ENCODE measurements at regions not wholly inside any gene's neighbourhood (a gene's known extent, or its start where the extent isn't known, plus 50 kb on each side); places are given as distances from the start of the nearest gene placed in this dataset.
"Not testable (repeated sequence)": the region's sequence is repeated elsewhere in the genome, so short reads cannot be mapped to it uniquely, and the experiment has no call there.

DNA sequence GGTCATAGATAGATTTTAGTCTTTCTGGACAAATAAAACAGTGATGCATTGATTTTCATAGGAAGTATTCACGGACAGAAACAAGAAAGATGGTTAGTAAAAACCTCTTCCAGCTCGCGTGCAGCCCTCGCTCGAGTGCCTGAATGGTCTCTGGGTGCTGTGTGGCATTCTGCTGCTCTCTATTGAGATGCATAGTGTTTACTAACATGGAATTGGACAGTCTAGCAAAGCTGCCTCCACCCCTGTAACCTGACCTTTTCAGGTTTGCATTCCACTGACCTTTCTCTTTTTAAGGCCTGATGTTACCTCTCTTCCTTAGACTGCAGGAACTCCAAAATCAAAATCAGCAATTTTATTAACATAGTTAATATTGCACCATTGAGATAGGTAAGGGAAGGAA is 643.4 kb downstream of the JRKL start:
- no peak for DNase-seq

DNA sequence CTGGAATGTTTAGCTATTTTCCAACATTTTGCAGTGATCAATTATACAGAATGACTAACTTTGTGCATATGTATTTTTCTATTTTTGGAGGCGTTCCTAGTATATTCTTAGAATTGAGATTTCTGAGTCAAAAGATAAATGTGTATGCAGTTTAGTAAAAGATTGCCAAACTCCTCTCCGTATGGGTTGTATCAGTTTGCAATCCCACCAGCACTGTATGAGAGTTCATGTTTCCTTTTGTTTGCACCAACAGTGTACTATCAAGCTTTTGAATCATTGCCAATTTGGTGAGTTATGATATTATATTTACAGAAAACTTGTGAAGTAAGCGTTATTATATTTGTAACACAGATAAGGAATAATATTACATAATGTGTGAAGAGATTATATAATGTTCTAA is 658.7 kb downstream of the JRKL start:
- no peak for DNase-seq

DNA sequence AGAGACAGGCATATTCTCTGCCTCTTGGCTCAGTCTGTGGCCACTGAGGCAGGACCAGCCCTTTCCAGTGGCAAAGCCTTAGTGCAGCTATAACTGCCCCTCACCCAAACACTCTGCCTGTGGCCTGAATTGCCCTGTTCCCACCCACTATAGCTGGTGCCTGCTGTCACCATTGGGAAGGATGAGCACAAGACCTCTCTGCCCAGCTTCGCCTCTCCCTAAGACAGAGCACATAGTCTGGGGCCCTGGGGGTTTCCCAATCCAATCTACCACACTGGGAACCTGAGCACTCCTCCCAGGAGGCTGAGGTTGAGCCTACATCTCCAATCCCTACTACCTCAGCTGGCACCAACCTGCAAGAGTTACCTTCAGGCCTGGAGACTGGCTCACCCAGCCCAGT is 670.4 kb downstream of the JRKL start:
- DNase-seq: no peak

DNA sequence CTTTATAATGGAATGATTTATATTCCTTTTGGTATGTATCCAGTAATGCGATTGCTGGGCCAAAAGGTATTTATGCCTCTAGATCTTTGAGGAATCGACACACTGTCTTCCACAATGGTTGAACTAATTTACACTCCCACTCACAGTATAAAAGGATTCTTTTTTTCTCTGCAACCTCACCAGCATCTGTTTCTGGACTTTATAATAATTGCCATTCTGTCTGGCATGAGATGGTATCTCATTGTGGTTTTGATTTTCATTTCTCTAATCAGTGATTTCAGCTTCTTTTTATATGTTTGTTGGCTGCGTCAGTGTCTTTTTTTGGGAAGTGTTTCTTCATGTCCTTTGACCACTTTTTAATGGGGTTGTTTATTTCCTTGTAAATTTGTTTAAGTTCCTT is 679.3 kb downstream of the JRKL start:
- no peak for DNase-seq

DNA sequence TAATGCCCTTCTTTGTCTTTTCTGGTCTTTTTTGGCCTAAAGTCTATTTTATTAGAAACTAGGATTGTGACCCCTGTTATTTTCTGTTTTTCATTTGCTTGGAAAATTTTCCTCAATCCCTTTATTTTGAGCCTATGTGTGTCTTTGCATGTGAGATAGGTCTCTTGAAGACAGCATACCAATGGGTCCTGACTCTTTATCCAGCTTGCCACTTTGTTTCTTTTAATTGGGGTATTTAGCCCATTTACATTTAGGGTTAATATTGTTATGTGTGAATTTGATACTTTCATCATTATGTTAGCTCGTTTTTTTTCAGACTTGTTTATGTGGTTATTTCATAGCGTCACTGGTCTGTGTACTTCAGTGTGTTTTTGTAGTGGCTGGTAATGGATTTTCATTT is 682.6 kb downstream of the JRKL start:
- DNase-seq: no peak

DNA sequence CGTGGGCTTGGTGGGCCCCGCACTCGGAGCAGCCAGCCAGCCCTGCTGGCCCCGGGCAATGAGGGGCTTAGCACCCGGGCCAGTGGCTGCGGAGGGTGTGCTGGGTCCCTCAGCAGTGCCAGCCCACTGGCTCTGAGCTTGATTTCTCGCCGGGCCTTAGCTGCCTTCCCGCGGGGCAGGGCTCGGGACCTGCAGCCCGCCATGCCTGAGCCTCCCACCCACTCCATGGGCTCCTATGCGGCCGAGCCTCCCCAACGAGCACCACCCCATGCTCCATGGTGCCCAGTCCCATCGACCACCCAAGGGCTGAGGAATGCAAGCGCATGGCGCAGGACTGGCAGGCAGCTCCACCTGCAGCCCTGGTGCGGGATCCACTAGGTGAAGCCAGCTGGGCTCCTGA is 686.9 kb downstream of the JRKL start:
- not testable (repeated sequence) for DNase-seq

DNA sequence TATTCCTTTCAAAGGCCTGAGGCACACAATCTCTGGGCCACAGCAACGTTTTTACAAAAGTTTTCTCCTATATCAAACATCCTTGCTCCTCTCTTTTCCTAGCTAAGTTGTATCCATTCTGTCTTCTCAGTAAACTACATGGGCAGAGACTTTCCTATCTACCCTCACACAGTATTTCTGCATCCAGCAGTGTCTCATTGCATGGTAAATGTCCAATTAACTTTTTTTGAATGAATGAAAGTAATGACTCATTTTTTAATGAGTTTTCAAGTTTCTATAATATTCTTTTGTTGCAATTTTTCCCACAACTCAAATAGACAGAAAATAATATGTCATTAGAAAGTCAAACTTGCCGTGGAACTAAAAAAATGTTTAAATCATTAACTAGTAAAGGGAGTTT is 688.6 kb downstream of the JRKL start:
- DNase-seq: no peak

DNA sequence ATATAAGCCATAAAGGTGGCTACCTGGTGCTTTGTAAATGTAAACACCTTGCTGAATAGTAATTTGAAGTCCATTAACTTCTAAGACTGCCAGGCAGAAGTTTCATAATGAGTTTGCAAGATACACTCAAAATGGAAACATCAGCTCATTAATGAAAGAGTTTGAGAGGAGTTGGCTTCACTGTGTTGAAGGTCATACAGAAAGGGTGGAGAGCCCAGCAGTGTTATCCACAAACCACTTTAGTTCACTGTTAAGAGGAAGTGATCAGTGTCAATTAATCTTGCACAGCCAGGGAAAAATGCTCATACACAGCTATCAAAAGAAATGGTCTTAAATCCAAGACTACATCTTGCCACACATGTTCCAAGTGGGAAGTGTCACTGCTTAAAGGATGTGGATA is 689.4 kb downstream of the JRKL start:
- DNase-seq: no peak

DNA sequence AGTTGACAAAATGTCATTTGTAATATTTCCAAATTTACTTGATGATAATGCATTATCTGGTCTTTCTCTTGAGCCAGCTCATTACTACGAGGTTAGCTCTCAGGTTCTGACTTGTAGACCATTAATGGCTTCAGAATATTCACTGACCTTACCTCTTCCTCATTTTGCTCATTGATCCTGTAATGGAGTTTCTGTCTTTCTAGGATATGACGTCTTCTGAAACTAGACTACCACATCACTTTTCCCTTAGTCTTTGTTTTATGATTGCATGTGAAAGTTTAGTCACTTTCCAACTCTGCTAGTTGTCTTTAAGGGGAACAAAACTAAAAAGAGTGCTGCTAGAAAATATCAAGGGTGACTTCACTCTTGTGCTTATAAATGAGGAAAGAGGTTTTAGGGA is 697.6 kb downstream of the JRKL start:
- DNase-seq: no peak

DNA sequence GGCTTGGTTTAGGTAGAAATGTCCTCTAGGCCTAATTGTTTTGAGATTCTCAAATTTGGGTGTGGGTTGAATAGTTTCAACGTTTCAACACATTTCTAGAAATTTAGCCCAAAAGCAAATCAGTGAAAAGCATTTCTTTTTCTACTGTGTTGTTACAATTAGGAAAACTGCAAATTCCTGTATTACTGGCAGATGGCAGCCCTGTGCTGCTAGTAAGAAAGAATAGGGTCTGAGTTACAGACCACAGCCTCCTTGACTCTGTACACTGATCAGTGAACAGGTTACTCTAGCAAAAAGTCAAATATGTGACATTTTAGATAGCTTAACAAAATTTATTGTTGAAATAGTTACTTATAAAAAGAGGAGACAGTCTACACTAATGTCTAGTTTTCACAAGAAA is 703.0 kb downstream of the JRKL start:
- no peak for DNase-seq

DNA sequence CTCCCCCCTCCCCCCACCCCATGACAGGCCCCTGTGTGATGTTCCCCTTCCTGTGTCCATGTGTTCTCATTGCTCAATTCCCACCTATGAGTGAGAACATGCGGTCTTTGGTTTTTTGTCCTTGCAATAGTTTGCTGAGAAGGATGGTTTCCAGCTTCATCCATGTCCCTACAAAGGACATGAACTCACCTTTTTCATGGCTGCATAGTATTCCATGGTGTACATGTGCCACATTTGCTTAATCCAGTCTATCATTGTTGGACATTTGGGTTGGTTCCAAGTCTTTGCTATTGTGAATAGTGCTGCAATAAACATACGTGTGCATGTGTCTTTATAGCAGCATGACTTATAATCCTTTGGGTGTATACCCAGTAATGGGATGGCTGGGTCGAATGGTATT is 712.4 kb downstream of the JRKL start:
- not testable (repeated sequence) for DNase-seq

DNA sequence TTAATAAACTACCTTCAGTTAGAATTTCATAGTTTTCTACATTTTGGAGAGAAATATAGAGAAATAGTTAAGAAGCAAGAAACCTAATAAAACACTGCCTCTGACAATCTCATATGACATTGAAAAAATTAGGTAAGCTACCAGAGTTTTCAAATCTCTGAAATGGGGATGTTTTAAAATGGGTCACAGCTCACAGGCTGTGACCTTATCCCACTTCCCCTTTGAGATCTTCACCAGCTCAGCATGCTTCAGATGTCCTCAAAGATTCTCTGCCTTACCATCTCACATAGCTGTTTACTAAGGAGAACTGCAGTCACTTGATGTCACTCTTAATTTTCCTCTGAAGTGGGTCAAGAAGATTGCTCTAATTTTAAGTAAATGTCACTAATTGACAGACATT is 717.8 kb downstream of the JRKL start:
- DNase-seq: no peak

DNA sequence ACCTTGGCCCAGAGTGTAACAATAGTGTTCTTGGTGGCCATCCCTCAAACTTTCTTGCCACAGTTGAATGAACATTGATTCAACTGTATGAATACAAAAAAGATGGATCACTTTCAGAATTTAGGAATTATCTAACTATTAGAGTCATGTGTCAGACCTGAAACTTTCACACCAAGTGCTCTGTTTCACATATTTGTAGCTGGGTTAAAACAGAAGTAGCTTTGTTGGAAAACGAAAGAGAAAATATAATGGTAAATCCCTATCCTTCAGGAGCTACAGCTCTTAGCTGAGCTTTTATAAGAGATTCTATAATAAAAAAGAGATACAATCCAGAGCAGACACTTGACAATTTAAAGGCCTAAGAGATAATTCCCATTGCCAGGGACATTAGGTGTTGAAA is 719.3 kb downstream of the JRKL start:
- DNase-seq: no peak

DNA sequence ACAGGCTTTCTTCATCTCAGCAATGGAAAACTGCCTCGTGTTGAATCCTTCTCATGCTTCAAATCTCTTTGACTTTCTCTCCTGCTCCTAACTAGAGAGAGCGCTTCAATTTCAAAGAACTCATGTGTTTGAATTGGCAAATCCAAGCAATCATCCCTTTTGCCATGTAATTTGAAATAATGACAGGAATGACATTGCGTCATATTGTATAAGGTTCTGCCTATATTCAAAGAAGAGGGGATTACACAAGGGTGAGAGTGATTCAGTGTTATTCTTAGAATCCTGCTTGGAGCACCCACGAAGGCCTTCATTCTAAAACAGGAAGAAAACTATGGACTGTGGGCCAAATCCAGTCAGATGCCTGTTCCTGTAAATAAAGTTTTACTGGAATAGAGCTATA is 720.6 kb downstream of the JRKL start:
- DNase-seq: no peak

DNA sequence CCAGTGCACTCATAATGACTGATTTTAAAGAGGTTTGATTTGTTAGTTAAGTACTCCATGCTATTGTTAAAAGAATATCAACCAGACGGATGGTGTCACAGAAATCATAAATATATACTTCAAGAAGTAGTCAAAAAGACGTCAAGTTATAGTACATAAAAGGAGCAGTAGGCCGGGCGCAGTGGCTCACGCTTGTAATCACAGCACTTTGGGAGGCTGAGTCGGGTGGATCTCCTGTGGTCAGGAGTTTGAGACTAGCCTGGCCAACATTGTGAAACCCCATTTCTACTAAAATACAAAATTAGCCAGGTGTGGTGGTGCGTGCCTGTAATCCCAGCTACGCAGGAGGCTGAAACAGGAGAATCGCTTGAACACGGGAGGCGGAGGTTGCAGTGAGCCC is 721.7 kb downstream of the JRKL start:
- DNase-seq: no peak

DNA sequence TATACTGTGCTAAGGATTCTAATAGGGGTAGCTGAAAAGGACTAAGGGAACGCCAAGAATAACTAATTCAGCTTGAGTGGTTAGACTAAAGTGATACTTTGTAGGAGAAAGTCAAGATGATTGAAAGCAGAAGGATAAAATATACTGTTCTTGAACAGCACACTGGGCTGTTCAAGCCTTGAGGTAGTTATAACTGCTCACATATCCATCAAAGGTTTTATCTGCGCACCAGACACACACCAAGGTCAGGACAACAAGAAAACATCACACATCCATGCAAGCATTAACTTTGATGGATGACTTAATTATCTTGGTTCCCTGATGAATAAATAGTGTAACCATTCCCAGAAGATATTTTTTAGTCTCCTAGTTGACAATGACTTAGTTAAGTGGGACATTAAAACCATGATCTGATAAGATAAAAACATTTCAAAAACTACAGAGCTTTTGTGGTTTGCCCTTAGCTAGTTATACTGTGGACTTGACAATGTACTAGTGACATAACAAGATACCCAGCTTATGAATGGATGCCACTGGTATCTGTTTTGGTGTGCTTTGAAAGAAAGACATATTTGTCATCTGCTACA is 728.9 kb downstream of the JRKL start:
- no peak for DNase-seq

DNA sequence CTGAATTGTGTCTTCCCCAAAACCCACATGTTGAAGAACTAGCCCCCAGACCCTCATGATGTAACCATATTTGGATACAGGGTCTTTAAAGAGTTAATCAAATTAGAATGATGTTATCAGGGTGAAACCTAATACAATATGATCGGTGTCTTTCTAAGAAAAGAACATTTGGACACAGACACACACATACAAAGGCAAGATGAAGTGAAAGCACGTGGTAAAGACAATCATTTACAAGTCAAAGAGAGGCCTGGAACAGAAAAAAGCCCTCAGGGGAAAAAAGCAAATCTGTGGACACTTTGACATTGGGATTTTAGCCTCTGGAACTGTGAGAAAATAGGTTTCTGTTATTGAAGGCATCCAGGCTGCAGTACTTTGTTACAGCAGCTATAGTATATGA is 733.4 kb downstream of the JRKL start:
- DNase-seq: no peak

DNA sequence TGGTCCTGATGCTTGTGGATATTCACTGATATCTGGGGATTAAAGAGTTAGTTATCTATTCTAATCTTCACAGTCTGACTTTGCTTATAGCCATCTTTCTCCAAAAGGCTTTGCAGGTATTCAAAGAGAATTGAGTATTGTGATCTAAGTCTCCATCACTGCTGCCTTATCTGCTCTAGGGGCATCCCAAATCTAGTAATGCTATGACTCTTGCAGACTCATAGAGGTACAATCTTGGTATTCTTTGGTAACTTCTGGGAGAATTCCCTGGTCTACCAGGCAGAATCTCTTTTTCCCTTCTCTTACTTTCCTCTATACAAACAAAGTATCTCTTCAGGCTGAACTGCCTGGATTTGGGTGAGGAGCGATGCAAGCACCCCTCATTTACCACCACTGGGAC is 746.3 kb downstream of the JRKL start:
- DNase-seq: no peak

DNA sequence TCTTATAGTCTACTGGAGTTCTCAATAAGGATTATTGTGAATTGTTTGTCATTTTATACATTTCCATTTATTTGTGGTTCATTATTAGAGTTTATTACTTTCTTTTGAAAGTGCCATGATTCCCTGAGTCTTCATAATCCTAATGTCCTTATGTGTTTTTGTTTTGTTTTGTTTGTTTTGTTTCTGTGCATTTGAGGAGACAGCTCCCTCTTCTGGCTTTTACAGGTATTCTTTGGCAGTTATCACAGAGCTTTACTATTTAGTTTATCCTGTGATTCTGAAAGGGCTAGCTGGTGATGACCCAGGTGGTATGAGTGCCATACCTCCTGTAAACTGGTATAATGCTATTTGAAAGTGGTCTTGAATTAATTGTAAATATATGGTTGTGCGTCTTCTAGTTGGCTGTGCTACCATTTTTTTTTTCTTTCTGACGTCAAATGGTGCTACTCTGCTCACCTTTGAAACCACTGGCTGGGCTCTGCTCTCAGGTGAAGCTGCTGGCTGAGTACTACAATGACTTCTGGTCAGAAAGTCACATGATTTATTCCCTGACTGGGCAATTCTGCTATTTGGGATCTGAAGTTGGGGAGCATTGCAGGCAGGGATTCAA is 751.2 kb downstream of the JRKL start:
- DNase-seq: peak; percentile 12

DNA sequence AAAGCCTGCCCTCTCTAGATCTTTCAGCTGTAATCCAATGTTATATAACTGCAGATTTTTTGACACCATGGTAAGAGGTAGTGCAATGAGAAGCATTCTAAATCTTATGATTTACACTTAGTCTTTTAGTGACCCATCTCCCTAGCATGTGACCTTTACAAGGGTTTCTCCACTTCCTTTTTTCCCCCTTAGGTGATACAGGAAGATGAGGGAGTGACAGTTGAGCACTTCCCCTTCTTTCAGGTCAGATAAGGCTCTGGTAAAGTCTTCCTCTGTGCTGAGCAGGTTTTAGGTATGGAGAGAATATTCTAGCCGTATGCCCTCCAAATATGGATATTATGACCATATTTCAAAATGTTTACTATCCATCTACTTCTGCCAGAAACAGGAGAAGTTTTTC is 753.6 kb downstream of the JRKL start:
- no peak for DNase-seq

DNA sequence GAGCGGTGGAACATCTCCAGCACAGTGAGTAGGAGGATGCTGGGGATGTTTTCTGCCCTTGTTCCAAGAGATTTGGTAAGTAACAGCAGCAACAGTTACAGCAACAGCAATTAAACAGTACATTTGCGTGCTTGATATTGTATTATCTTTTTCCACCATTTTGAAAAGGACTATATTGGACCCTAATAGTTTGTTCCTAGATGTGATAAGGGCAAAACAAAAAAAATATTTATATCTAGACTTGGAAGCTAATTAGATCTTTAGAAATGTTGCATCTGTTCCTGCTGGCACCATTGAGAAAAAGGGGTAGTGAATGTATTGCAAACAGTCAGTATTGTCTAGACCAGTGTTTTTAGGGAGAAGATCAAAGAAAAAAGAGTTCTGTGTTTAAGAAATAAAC is 759.9 kb downstream of the JRKL start:
- no peak for DNase-seq

DNA sequence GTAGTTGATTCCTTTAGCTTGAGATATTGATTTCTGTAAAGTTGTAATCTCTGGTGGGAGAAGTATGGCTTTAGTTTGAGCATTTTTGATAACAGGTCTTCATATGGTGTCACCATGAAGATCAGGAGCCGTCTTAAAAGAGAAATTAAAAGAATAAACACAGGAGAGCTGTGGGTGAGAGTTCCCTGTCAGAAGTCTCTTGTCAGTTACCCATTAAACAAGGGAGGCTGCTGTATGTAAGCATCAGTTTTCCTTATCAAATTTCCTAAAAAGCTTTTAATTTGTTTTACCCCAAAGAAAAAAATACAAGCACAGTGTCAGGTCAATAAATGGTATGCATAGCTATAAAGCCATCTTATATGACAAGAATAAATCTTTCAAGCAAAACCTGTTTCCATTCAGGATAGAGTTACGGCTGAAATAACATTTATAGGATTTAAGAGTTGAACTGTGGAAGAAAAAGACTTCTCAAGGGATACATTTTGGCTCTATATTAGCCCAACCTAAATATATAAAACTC is 767.5 kb downstream of the JRKL start:
- no peak for DNase-seq

DNA sequence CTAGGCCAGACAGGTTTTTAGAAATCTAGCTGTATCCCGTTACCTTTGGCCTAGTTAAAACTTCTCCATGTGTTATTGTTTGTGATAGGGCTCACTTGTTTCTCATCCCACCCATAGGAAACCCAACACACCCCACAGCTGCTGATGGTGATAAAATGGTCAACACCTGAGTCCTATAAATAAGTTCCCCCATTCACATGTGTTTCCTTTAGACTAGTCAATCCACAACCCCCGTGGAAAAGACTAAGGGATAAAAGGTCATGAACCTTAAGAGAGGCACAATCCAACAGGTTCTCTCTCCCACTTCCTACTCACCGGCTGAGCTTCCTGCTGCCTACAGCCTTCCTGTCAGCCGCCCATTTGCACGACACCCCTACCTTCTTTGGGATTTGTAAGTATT is 768.4 kb downstream of the JRKL start:
- DNase-seq: no peak

DNA sequence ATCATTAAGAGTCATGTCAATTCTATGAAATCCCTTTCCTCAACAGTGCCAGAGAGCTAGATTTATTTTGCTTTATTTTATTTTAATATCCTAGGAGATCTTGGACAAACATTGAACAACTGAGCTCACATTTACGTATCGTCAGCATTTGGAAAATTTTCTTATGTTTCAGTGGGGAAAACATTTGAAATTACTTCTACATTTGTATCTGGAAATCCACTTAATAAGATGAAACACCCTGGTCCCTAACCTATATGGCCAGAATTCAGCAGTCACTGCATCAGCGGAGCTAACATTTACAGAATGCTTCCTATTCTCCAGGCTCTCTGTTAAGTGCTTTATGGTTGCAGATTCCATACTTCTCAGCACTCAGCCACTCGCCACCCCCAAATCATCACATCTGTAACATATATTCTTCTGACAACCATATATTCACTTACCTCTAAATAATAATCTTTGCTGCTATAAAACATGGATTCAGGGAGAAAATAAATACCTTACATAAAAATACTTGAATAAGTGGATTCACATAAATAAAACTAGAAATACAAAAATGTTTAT is 773.9 kb downstream of the JRKL start:
- no peak for DNase-seq
